Stimulated activated naive CD8-positive, alpha-beta T cell treated with anti-CD3 and anti-CD28 coated beads, Interleukin-15, amount 100 ng/mL, for 72 hours (primary cell): ENCODE measurements at regions not wholly inside any gene's neighbourhood (a gene's known extent, or its start where the extent isn't known, plus 50 kb on each side); places are given as distances from the start of the nearest gene placed in this dataset.

Experiments
- ATAC-seq: fragments of 150-1000 bp; cut with Tn5 transposase; 2 replicates; pipeline ENCODE4 v1.10.0; 2021; ENCODE audit warnings: mild to moderate bottlenecking, moderate library complexity
- DNase-seq, 2 donors: peaks; one replicate each; pipeline ENCODE4 v3.0.0; 2021 to 2022
- H3K27ac Mint-ChIP-seq, 2 donors: one replicate each; pipeline ENCODE4 v1.8.0; 2022; ENCODE audit warnings: mild to moderate bottlenecking in 2 of 2, mixed read lengths in 2 of 2, moderate library complexity in 2 of 2
- H3K27me3 Mint-ChIP-seq: one replicate; pipeline ENCODE4 v1.8.0; 2022; ENCODE audit warnings: mixed read lengths
- H3K4me1 Mint-ChIP-seq: one replicate; pipeline ENCODE4 v1.8.0; 2022; ENCODE audit warnings: mild to moderate bottlenecking, mixed read lengths
- H3K4me3 Mint-ChIP-seq, 2 donors: one replicate each; pipeline ENCODE4 v1.8.0; 2022; ENCODE audit warnings: mild to moderate bottlenecking in 2 of 2, mixed read lengths in 2 of 2, moderate library complexity in 1 of 2
- H3K9me3 Mint-ChIP-seq, 2 donors: one replicate each; pipeline ENCODE4 v1.8.0; 2022; ENCODE audit warnings: mixed read lengths in 2 of 2

- ATAC-seq, result no peak
- H3K27me3 Mint-ChIP-seq, result no peaks in the 10 kb centered on the region
- H3K27ac Mint-ChIP-seq, result no peak overlapping the region
- peaks cover 16% of the 10 kb centered on the region for H3K4me1 Mint-ChIP-seq
- H3K4me3 Mint-ChIP-seq, result no peak overlapping the region
- DNase-seq, result no peak
- no peaks in the 10 kb centered on the region for H3K9me3 Mint-ChIP-seq
Measured at GRCh38 chr10:78969719-78970118, 99.0 kb upstream of the ZMIZ1 start.

- DNase-seq, result no peak
- Mint-ChIP-seq H3K4me1 (peaks cover 21% of the 10 kb centered on the region), H3K4me3 (no peak overlapping the region), H3K27me3 (no peaks in the 10 kb centered on the region), H3K9me3 (no peaks in the 10 kb centered on the region), H3K27ac (no peak overlapping the region)
- ATAC-seq, result no peak
Measured at GRCh38 chr10:78970261-78970660, 98.5 kb upstream of the ZMIZ1 start.

- DNase-seq (no peak), ATAC-seq (no peak)
- H3K27ac Mint-ChIP-seq, result no peak overlapping the region
- peaks cover 30% of the 10 kb centered on the region for H3K4me1 Mint-ChIP-seq
- no peak overlapping the region for H3K4me3 Mint-ChIP-seq
- H3K27me3 Mint-ChIP-seq, result peaks cover 3% of the 10 kb centered on the region
- no peaks in the 10 kb centered on the region for H3K9me3 Mint-ChIP-seq
Measured at GRCh38 chr10:78971094-78971682, 97.6 kb upstream of the ZMIZ1 start.

GRCh38 chr10:78972160-78972946 is 96.4 kb upstream of the ZMIZ1 start:
- ATAC-seq (no peak), DNase-seq (no peak)
- H3K27me3 Mint-ChIP-seq, result peaks cover 12% of the 10 kb centered on the region
- peaks cover 42% of the 10 kb centered on the region for H3K4me1 Mint-ChIP-seq
- H3K9me3 Mint-ChIP-seq, result no peaks in the 10 kb centered on the region
- H3K4me3 Mint-ChIP-seq, result peak overlapping the region in 1 of 2 donors; percentile 32
- peak overlapping the region in 1 of 2 donors; percentile 61 for H3K27ac Mint-ChIP-seq

GRCh38 chr10:78972947-78973900 is 95.5 kb upstream of the ZMIZ1 start:
- H3K4me1 Mint-ChIP-seq, result peaks cover 51% of the 10 kb centered on the region

GRCh38 chr10:78973901-78974616 is 94.7 kb upstream of the ZMIZ1 start:
- no peaks in the 10 kb centered on the region for H3K9me3 Mint-ChIP-seq
- H3K4me1 Mint-ChIP-seq, result peaks cover 52% of the 10 kb centered on the region
- peaks cover 12% of the 10 kb centered on the region for H3K27me3 Mint-ChIP-seq

More at GRCh38 chr10:78972947-78973900, 95.5 kb upstream of the ZMIZ1 start:
- DNase-seq (peak; percentile 79), ATAC-seq (peak; percentile 79)
- peak overlapping the region; percentile 60 to 68 for H3K4me3 Mint-ChIP-seq
- no peaks in the 10 kb centered on the region for H3K9me3 Mint-ChIP-seq
- H3K27ac Mint-ChIP-seq, result peak overlapping the region; percentile 79 to 87
- peaks cover 12% of the 10 kb centered on the region for H3K27me3 Mint-ChIP-seq

GRCh38 chr10:78974617-78975317 is 94.0 kb upstream of the ZMIZ1 start:
- ATAC-seq (peak; percentile 77), DNase-seq (peak; percentile 70 to 83)
- Mint-ChIP-seq H3K27ac (peak overlapping the region; percentile 99 to 100), H3K27me3 (peaks cover 12% of the 10 kb centered on the region), H3K4me3 (peak overlapping the region; percentile 93 to 97), H3K4me1 (peaks cover 52% of the 10 kb centered on the region), H3K9me3 (no peaks in the 10 kb centered on the region)

More at GRCh38 chr10:78973901-78974616, 94.7 kb upstream of the ZMIZ1 start:
- peak overlapping the region; percentile 93 to 97 for H3K4me3 Mint-ChIP-seq
- peak; percentile 48 to 52 for DNase-seq
- ATAC-seq, result peak; percentile 48
- peak overlapping the region; percentile 99 to 100 for H3K27ac Mint-ChIP-seq

GRCh38 chr10:78975926-78976325 is 92.8 kb upstream of the ZMIZ1 start:
- peaks cover 12% of the 10 kb centered on the region for H3K27me3 Mint-ChIP-seq
- ATAC-seq (no peak), DNase-seq (no peak)
- no peak overlapping the region for H3K4me3 Mint-ChIP-seq
- H3K27ac Mint-ChIP-seq, result no peak overlapping the region
- no peaks in the 10 kb centered on the region for H3K9me3 Mint-ChIP-seq
- H3K4me1 Mint-ChIP-seq, result peaks cover 57% of the 10 kb centered on the region

GRCh38 chr10:78976825-78977755 is 91.7 kb upstream of the ZMIZ1 start:
- peaks cover 68% of the 10 kb centered on the region for H3K4me1 Mint-ChIP-seq
- peaks cover 12% of the 10 kb centered on the region for H3K27me3 Mint-ChIP-seq
- no peak overlapping the region for H3K4me3 Mint-ChIP-seq
- peak overlapping the region; percentile 59 to 90 for H3K27ac Mint-ChIP-seq
- H3K9me3 Mint-ChIP-seq, result no peaks in the 10 kb centered on the region
- DNase-seq, result no peak
- ATAC-seq, result no peak

- Mint-ChIP-seq H3K9me3 (no peaks in the 10 kb centered on the region), H3K27me3 (peaks cover 12% of the 10 kb centered on the region), H3K27ac (no peak overlapping the region), H3K4me1 (peaks cover 50% of the 10 kb centered on the region), H3K4me3 (no peak overlapping the region)
- no peak for DNase-seq
- ATAC-seq, result no peak
Measured at GRCh38 chr10:78979938-78980337, 88.8 kb upstream of the ZMIZ1 start.

GRCh38 chr10:78980354-78980753 is 88.4 kb upstream of the ZMIZ1 start:
- no peak for DNase-seq
- H3K27me3 Mint-ChIP-seq, result peaks cover 12% of the 10 kb centered on the region
- no peak for ATAC-seq
- peak overlapping the region in 1 of 2 donors; percentile 36 for H3K27ac Mint-ChIP-seq
- no peaks in the 10 kb centered on the region for H3K9me3 Mint-ChIP-seq
- H3K4me1 Mint-ChIP-seq, result peaks cover 46% of the 10 kb centered on the region
- H3K4me3 Mint-ChIP-seq, result no peak overlapping the region

- H3K4me3 Mint-ChIP-seq, result no peak overlapping the region
- no peak for DNase-seq
- peaks cover 41% of the 10 kb centered on the region for H3K4me1 Mint-ChIP-seq
- peaks cover 12% of the 10 kb centered on the region for H3K27me3 Mint-ChIP-seq
- no peaks in the 10 kb centered on the region for H3K9me3 Mint-ChIP-seq
- ATAC-seq, result no peak
- H3K27ac Mint-ChIP-seq, result peak overlapping the region in 1 of 2 donors; percentile 91
Measured at GRCh38 chr10:78980815-78981214, 88.0 kb upstream of the ZMIZ1 start.

- peak overlapping the region; percentile 76 to 91 for H3K27ac Mint-ChIP-seq
- peaks cover 7% of the 10 kb centered on the region for H3K27me3 Mint-ChIP-seq
- peak; percentile 95 for ATAC-seq
- no peaks in the 10 kb centered on the region for H3K9me3 Mint-ChIP-seq
- peaks cover 35% of the 10 kb centered on the region for H3K4me1 Mint-ChIP-seq
- peak; percentile 32 to 65 for DNase-seq
- H3K4me3 Mint-ChIP-seq, result peak overlapping the region in 1 of 2 donors; percentile 60
Measured at GRCh38 chr10:78981257-78981969, 87.4 kb upstream of the ZMIZ1 start.
